Astrocyte (in vitro differentiated cells and primary cell): ENCODE measurements at regions not wholly inside any gene's neighbourhood (a gene's known extent, or its start where the extent isn't known, plus 50 kb on each side); places are given as distances from the start of the nearest gene placed in this dataset.

Source experiments
- DNase-seq: peaks from one replicate; pipeline ENCODE4 v3.0.0-alpha.2; 2010; ENCODE audit warnings: low read depth
- FAIRE-seq: peaks from 2 replicates; lab custom pipeline; 2011; peaks lifted over from hg19 to GRCh38; lab: Jason Lieb, UNC
- H2AFZ ChIP-seq: 2 replicates; pipeline ENCODE4 v1.6.0; 2012; ENCODE audit warnings: low read depth, low read length, inconsistent platforms
- H3K27ac ChIP-seq: 2 replicates; pipeline ENCODE4 v1.5.1; 2011; ENCODE audit warnings: low read depth, low read length, inconsistent platforms
- H3K27me3 ChIP-seq: 2 replicates; pipeline ENCODE4 v1.6.0; 2011; ENCODE audit warnings: low read length, inconsistent platforms; ENCODE audit not compliant: insufficient read depth
- H3K36me3 ChIP-seq: 2 replicates; pipeline ENCODE4 v1.5.1; 2011; ENCODE audit warnings: low read length, inconsistent platforms; ENCODE audit not compliant: insufficient read depth
- H3K4me1 ChIP-seq: 2 replicates; pipeline ENCODE4 v1.5.1; 2011; ENCODE audit warnings: low read length, inconsistent platforms; ENCODE audit not compliant: insufficient read depth
- H3K4me2 ChIP-seq: 2 replicates; pipeline ENCODE4 v1.6.0; 2012; ENCODE audit warnings: low read length, inconsistent platforms
- H3K4me3 ChIP-seq: 2 replicates; pipeline ENCODE4 v1.5.1; 2011; ENCODE audit warnings: low read depth, mild to moderate bottlenecking, low read length, inconsistent platforms; ENCODE audit not compliant: insufficient read depth
- H3K79me2 ChIP-seq: 2 replicates; pipeline ENCODE4 v1.6.0; 2012; ENCODE audit warnings: mild to moderate bottlenecking, low read length, inconsistent platforms; ENCODE audit not compliant: insufficient read depth
- H3K9ac ChIP-seq: 2 replicates; pipeline ENCODE4 v1.6.0; 2012; ENCODE audit warnings: mild to moderate bottlenecking, low read length, inconsistent platforms
- H3K9me3 ChIP-seq: 2 replicates; pipeline ENCODE4 v1.5.1; 2012; ENCODE audit warnings: low read depth, mild to moderate bottlenecking, low read length, inconsistent platforms; ENCODE audit not compliant: insufficient read depth
- H4K20me1 ChIP-seq: 2 replicates; pipeline ENCODE4 v1.6.0; 2012; ENCODE audit warnings: low read length, inconsistent platforms; ENCODE audit not compliant: insufficient read depth
- H3K27ac Mint-ChIP-seq: one replicate; pipeline ENCODE4 v1.8.0; 2021; ENCODE audit warnings: mild to moderate bottlenecking, mixed read lengths; ENCODE audit not compliant: unreplicated experiment
- H3K27me3 Mint-ChIP-seq: one replicate; pipeline ENCODE4 v1.8.0; 2021; ENCODE audit warnings: low read depth, mixed read lengths; ENCODE audit not compliant: unreplicated experiment
- H3K36me3 Mint-ChIP-seq: one replicate; pipeline ENCODE4 v1.8.0; 2021; ENCODE audit warnings: low read depth, mixed read lengths; ENCODE audit not compliant: unreplicated experiment
- H3K4me1 Mint-ChIP-seq: one replicate; pipeline ENCODE4 v1.8.0; 2021; ENCODE audit warnings: low read depth, mixed read lengths; ENCODE audit not compliant: unreplicated experiment
- H3K4me3 Mint-ChIP-seq: one replicate; pipeline ENCODE4 v1.8.0; 2021; ENCODE audit warnings: mild to moderate bottlenecking, moderate library complexity, mixed read lengths; ENCODE audit not compliant: unreplicated experiment
- H3K9me3 Mint-ChIP-seq: one replicate; pipeline ENCODE4 v1.8.0; 2021; ENCODE audit warnings: mild to moderate bottlenecking, mixed read lengths; ENCODE audit not compliant: unreplicated experiment
- EZH2 ChIP-seq: IDR thresholded peaks from 2 replicates; pipeline ENCODE4 v1.6.1; 2012; ENCODE audit warnings: mild to moderate bottlenecking, low read length, inconsistent platforms; ENCODE audit not compliant: insufficient read depth
- TF ChIP-seq, protein P1 (sequence below): IDR thresholded peaks from 2 replicates; pipeline ENCODE4 v1.5.1; 2011; ENCODE audit warnings: low read depth, mild to moderate bottlenecking, inconsistent platforms, low read length, moderate library complexity; ENCODE audit not compliant: insufficient read depth

DNA sequence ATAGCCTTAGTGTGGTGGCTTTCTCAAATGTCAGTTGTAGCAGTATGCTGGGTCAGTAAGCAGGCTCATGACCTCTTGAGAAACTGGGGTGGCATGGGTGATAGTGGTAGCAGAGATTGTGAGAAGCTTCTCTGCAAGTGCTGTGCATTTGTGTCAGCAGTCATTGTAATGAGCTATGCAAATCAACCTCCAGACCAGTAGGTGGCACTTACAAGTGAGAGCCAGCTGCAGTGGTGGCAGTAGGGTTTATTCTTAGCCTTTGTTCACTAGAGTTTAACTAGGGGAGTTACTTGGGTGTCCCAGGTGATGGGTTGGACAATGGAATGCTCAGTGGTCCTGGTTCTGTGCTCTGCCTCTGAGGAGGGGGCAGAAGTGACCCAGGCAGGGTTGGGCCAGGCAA, 818.7 kb downstream of the PCDH7 start:
- Mint-ChIP-seq H3K4me1 (no peaks in the 10 kb centered on the region), H3K36me3 (no peaks in the 10 kb centered on the region), H3K27ac (no peak overlapping the region), H3K27me3 (no peaks in the 10 kb centered on the region), H3K4me3 (no peak overlapping the region), H3K9me3 (no peaks in the 10 kb centered on the region)
- FAIRE-seq (no peak), DNase-seq (no peak)
- no peaks in the 10 kb centered on the region for H3K9me3 ChIP-seq
- no peak overlapping the region for H3K9ac ChIP-seq
- H3K27me3 ChIP-seq = no peaks in the 10 kb centered on the region
- no peaks in the 10 kb centered on the region for H4K20me1 ChIP-seq
- no peaks in the 10 kb centered on the region for H3K36me3 ChIP-seq
- H3K4me2 ChIP-seq = no peak overlapping the region
- H3K4me1 ChIP-seq = no peaks in the 10 kb centered on the region
- H3K27ac ChIP-seq = no peak overlapping the region
- no peak for TF ChIP-seq EZH2
- TF ChIP-seq, protein P1, sequence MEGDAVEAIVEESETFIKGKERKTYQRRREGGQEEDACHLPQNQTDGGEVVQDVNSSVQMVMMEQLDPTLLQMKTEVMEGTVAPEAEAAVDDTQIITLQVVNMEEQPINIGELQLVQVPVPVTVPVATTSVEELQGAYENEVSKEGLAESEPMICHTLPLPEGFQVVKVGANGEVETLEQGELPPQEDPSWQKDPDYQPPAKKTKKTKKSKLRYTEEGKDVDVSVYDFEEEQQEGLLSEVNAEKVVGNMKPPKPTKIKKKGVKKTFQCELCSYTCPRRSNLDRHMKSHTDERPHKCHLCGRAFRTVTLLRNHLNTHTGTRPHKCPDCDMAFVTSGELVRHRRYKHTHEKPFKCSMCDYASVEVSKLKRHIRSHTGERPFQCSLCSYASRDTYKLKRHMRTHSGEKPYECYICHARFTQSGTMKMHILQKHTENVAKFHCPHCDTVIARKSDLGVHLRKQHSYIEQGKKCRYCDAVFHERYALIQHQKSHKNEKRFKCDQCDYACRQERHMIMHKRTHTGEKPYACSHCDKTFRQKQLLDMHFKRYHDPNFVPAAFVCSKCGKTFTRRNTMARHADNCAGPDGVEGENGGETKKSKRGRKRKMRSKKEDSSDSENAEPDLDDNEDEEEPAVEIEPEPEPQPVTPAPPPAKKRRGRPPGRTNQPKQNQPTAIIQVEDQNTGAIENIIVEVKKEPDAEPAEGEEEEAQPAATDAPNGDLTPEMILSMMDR = no peak
- no peaks in the 10 kb centered on the region for H3K79me2 ChIP-seq
- H3K4me3 ChIP-seq = no peak overlapping the region
- no peak overlapping the region for H2AFZ ChIP-seq

DNA sequence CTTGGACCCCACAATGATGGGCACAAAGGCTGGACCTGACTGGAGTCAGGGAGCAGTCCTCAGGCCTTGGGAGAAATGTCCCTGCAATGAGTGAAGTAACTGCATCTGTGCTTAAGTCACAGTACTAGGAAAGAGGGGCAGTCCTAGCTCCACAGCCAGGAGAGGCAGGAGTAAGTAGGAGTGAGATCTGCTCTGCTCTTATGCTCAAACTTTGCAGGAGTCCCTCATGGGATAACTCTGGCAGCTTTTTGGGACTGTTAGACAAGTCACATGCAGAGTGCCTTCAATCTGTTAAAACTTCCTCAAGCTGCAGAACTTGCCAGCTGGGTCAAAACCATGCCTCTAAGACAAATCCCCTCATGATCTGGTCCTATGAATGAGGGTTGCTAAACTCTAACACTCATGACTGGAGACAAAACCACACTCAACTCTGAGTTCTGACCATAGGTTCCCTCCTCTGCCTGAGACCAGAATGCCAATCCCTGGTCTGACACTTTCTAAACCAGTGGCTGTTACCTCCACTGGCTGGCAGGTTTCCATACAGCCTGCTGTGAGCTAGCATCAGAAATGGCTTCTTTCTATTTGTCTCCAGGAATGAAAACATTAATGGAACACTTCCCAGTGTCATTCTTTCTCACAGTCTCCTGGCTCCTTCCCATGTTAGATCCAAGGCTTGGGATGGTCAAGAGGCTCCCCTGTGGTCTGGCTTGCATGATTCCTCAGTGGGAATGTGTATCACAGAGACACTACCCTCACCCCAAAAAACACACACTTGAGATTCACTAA, 819.3 kb downstream of the PCDH7 start:
- Histone ChIP-seq H3K4me1 (no peaks in the 10 kb centered on the region), H3K4me2 (no peak overlapping the region), H3K9me3 (no peaks in the 10 kb centered on the region), H3K27me3 (no peaks in the 10 kb centered on the region), H3K36me3 (no peaks in the 10 kb centered on the region), H3K4me3 (no peak overlapping the region), H3K27ac (no peak overlapping the region), H3K79me2 (no peaks in the 10 kb centered on the region), H4K20me1 (no peaks in the 10 kb centered on the region), H3K9ac (no peak overlapping the region), H2AFZ (no peak overlapping the region)
- Mint-ChIP-seq H3K27me3 (no peaks in the 10 kb centered on the region), H3K4me3 (no peak overlapping the region), H3K27ac (no peak overlapping the region), H3K9me3 (no peaks in the 10 kb centered on the region), H3K4me1 (no peaks in the 10 kb centered on the region), H3K36me3 (no peaks in the 10 kb centered on the region)
- FAIRE-seq (no peak), DNase-seq (peak; percentile 1)
- no peak for TF ChIP-seq EZH2
- TF ChIP-seq, protein P1 = no peak

DNA sequence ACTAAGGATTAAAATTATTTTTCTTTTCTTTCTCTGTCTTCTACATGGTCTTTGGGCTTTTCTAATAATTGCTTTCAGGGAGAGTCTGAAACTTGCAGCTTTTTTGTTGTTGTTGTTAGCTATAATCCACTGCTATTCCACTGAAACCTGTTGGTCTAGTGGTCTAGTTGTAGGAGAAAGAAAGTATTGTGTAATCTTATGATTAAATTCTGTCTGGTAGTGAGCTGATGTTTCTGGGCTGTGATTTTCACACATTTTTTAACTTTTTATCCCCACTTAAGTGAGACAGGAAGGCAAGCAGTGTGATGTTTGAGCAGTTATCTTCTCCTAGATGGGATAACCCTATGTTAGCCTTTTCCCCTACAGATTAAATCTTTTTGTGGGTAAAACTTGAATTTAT, 825.2 kb downstream of the PCDH7 start:
- no peaks in the 10 kb centered on the region for H3K9me3 ChIP-seq
- H3K27ac ChIP-seq = no peak overlapping the region
- no peaks in the 10 kb centered on the region for H3K27me3 ChIP-seq
- no peaks in the 10 kb centered on the region for H3K79me2 ChIP-seq
- Mint-ChIP-seq H3K9me3 (no peaks in the 10 kb centered on the region), H3K27ac (no peak overlapping the region), H3K36me3 (no peaks in the 10 kb centered on the region), H3K4me1 (no peaks in the 10 kb centered on the region), H3K4me3 (no peak overlapping the region), H3K27me3 (no peaks in the 10 kb centered on the region)
- no peak for DNase-seq
- H3K9ac ChIP-seq = no peak overlapping the region
- no peak overlapping the region for H3K4me2 ChIP-seq
- no peak overlapping the region for H2AFZ ChIP-seq
- no peaks in the 10 kb centered on the region for H3K36me3 ChIP-seq
- no peak overlapping the region for H3K4me3 ChIP-seq
- no peak for TF ChIP-seq EZH2
- TF ChIP-seq, protein P1 = no peak
- H3K4me1 ChIP-seq = no peaks in the 10 kb centered on the region
- no peaks in the 10 kb centered on the region for H4K20me1 ChIP-seq
- no peak for FAIRE-seq
